Eye (tissue), 1 donor: ENCODE measurements at regions not wholly inside any gene's neighbourhood (a gene's known extent, or its start where the extent isn't known, plus 50 kb on each side); places are given as distances from the start of the nearest gene placed in this dataset.
"Not testable (repeated sequence)": the region's sequence is repeated elsewhere in the genome, so short reads cannot be mapped to it uniquely, and the experiment has no call there.

Experiments
- DNase-seq: peaks from one replicate; pipeline ENCODE4 v3.0.0-alpha.2; 2015

- no peak for DNase-seq
These were observed 152.9 kb downstream of the RNASET2 start for GRCh38 chr6:166803471-166803870.

DNA sequence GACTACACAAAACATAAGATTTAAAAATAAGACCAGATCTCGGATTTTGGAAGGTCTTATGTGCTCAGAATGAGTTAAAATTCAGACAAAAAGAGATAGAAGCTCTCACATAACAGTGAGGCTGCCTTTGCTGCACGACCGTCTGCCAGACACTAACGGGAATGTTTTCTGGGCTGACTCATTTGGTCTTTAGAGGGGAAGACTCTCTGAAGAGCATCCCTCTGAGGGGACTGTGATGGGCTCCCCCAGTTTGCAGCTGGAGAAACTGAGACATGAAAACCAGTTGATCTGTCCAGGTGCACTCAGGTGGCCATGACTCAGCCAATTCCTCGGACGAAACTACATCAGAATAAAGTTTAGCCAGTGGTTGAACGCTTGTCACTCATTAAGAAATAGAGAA, 153.9 kb downstream of the RNASET2 start:
- no peak for DNase-seq

GRCh38 chr6:166800137-166800536, 156.2 kb downstream of the RNASET2 start:
- DNase-seq, result no peak

- DNase-seq, result no peak
These were observed 157.7 kb downstream of the RNASET2 start for GRCh38 chr6:166798652-166799051.

DNA sequence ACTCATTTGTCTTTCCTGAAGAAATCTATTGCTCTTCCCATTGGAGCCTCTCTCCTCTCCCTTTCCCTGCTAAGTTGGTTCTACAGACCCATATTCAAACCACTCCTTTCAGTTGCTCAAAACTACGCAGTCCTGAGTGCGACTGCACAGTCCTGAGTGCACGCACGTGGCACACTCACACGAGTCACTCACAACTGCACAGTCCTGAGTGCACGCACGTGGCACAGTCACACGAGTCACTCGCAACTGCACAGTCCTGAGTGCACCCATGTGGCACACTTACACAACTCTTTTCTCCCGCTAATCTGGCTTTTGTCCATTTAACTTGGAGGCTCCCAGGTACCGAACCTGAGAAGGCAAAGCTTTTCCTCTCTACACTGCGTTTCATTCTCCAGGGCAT, 159.7 kb downstream of the RNASET2 start:
- DNase-seq, result no peak

DNA sequence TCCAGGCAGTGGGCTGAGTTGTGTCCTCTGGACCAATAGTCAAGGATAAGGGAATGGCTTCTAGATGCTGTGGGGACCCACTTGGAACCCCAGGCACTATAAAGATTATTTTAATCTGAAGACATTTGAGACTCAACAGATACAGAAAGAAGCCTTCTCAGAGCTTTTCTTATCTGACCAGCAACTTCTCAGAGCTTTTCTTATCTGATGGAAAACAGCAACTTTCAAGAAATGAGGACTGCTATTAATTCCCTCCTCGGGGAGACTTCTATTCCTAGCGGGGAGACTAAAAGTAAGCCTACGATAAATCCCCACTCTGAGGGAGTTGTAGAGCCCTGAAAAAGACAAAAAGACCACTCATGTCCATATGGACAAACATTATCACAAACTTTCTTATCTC, 160.5 kb downstream of the RNASET2 start:
- DNase-seq, result no peak

- not testable (repeated sequence) for DNase-seq
These were observed 163.8 kb upstream of the RPS6KA2 start for GRCh38 chr6:166790808-166791207.

GRCh38 chr6:166788846-166789529, 161.9 kb upstream of the RPS6KA2 start:
- DNase-seq, result not testable (repeated sequence)

DNA sequence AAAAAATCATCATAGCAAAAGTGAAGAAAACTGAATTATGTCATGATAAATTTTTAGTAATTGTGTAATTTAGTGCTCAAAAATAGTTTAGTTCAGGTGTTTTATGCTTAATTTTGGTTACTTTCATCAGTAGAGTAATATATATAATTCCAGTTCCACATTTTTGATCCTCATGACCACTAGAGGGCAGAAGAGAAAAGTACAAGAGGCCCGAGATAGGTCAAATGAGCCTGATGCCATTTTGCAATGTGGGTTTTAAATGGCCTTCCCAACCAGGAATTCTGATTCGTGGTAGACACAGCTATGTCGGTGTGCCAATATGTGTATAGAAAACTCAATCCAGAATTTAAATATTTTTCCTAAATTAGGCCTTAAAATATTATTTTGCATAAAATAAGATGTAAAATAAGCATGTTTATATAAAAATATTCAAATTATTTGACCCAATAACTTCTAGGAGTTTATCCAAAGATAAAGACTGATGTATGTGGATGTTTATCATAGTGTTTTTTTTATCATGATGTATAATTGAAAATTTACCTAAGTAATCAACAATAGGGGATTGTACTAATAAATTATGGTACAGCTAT, 159.7 kb upstream of the RPS6KA2 start:
- peak; percentile 85 for DNase-seq

GRCh38 chr6:166785131-166785530, 158.1 kb upstream of the RPS6KA2 start:
- DNase-seq, result no peak

DNA sequence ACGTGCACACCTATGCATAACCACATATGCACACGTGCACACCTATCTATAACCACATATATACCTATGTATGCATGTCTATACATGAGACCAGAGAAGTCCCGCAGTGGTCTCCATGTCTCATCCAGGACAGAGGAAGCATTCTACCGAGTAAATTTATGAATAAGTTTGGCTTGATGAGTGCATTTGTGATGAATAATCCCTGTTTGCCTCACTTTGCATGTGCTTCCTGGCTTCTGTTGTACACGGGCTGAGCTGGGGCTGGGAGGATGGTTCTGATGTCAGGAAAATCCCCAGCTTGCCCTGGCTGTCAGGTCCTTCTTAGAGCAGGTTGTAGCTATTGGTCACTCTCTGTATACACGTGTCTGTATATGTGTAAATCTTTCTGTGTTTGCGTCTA, 157.6 kb upstream of the RPS6KA2 start:
- DNase-seq, result no peak

DNA sequence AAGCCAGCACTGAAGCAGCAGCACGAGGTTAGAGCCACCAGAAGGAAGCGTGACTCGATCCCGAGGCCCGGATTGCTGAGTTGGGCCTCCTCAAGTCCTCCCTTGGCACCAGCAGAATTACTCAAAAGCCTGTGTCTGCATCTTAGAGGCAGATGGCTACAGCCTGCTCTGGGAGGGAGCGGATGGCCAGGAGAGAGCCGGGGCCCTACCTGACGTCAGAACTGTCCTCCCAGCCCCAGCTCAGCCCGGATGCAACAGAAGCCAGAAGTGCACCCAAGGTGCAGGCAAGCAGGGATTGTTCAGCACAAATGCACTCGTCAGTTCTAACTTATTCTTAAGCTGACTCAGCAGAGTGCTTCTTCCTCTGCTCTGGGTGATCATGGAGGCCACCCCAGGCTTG, 155.5 kb upstream of the RPS6KA2 start:
- DNase-seq, result no peak

GRCh38 chr6:166781331-166781730, 154.3 kb upstream of the RPS6KA2 start:
- no peak for DNase-seq

DNA sequence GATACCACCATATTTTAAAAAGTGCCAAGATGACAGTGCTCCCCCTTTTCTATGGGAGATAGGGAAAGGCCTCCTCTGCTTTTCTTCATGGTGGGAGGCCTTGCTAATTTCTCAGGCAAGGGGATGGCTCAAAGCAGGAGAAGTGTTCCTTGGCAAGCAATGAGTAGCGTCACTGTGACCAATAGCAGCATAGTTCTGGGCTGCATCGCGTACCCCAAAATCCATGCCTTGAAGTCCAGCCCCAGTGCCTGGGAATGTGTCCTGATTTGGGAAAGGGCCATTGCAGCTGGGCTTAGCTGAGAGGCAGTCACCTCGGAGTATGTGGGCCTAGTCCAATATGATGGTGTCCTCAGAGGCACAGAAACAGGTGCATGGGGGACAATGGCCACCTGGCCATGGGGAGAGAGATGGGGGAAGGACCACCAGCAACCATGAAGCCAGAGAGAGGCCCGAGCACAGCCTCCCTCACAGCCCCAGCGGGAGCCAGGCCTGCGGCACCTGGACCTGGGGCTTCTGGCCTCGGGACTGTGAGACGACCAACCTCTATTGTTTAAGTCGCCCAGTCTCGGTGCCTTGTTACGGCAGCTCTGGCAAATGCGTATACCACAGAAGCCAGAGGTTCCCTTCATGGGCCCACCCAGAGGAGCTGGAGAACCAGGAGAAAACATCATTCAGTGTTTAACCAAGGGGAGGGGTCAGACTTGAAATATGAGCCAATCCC, 153.1 kb upstream of the RPS6KA2 start:
- no peak for DNase-seq

DNA sequence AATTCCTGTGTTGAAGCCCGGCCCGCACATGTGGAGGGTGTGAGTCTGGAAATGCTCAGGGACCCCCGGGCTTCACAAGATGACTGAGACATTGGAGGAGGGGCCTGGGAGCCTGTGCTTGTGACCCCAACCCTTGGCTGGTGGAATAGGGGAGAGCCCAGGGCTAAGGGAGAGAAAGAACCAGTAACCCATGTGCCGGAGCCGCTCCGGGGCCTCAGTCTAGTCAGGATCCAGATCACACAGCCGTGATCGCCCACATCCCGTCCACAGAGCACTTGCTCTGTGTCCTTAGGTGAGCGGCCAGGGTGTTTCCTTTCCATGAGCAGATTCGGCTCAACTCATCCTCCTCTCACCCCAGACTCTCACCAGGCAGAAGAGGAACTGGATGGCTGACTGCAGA, 152.3 kb upstream of the RPS6KA2 start:
- DNase-seq, result no peak

DNA sequence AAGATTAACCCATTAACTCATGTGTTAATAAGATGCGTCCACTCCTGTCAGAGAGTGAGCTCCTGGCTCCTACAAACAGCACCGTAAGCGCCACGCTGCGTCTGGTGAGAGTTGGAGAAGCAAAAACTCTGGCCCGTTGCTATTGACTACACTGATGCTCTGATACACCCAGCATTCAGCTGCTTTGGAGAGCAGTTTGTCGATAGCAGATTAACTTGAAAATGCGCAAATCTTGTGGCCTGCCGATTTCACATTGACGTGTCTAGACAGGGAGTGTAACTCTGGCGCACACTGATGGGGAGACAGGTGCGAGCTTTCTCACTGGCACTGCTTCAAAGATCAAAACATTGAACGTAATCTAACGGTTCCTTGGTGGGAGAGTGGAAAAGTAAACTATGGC, 151.7 kb upstream of the RPS6KA2 start:
- no peak for DNase-seq

GRCh38 chr6:166778046-166778445, 151.0 kb upstream of the RPS6KA2 start:
- no peak for DNase-seq

DNA sequence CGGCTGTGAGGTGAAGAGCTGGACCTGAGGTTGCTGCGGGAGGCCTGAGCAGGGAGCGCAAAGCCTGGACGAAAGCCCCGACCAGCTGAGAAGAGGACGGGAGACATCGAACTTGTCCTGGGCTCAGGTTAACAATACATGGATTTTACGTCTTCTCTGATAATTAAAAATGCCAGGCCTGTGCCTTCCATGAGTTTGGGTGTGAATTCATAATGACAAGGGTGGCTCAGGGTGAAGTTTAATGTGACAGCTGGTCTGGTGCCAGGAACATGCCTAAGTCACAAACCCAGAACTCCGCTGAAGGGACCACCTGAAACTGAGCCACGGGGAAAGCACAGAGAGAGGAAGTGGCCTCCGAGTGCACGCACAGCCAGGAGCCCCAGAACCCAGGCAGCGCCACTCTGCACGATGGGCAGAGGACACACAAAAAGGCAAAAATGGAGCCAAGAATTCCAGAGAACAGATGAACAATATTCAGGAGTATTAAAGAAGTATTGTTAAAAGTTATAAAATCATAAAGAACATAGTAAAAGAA, 150.1 kb upstream of the RPS6KA2 start:
- no peak for DNase-seq

- DNase-seq, result no peak
These were observed 149.5 kb upstream of the RPS6KA2 start for GRCh38 chr6:166776571-166776970.

- DNase-seq, result no peak
These were observed 148.8 kb upstream of the RPS6KA2 start for GRCh38 chr6:166775923-166776220.

GRCh38 chr6:166775180-166775922, 148.3 kb upstream of the RPS6KA2 start:
- DNase-seq, result peak; percentile 92

GRCh38 chr6:166774770-166775169, 147.7 kb upstream of the RPS6KA2 start:
- no peak for DNase-seq

- no peak for DNase-seq
These were observed 147.2 kb upstream of the RPS6KA2 start for GRCh38 chr6:166774292-166774691.

DNA sequence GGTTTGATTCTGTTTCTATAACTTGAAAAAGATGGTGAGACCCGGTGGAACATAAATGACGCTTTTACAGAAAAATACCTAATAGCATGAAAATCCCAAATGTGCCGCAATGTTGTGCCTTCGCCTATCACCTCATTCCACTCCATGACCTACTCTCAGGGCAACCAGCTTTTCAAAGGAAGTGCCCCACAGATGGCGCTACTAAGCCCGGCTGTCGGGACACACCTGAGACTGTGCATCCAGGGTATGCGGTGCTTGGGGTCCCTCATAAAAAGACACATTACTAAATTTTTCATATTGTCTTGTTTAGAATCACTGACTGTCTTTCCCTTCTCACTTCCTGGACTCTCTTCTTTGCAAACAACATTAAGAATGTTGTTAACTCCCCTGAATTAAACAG, 145.5 kb upstream of the RPS6KA2 start:
- no peak for DNase-seq
